Prostate gland (tissue), 2 donors: ENCODE measurements at regions not wholly inside any gene's neighbourhood (a gene's known extent, or its start where the extent isn't known, plus 50 kb on each side); places are given as distances from the start of the nearest gene placed in this dataset.
"Not testable (repeated sequence)": the region's sequence is repeated elsewhere in the genome, so short reads cannot be mapped to it uniquely, and the experiment has no call there.

Experiments used
- CTCF ChIP-seq, 4 experiments: fragments of 200-600 bp in 2 of 4; fragments of 450-650 bp in 2 of 4; sonication (generic) in 2 of 4; IDR thresholded peaks; 1 replicate in 3 of 4; 2 replicates in 1 of 4; pipeline ENCODE4 v1.5.1; 2016 to 2019; ENCODE audit warnings: antibody characterized with exemption in 4 of 4, mild to moderate bottlenecking in 2 of 4, moderate library complexity in 2 of 4
- POLR2A ChIP-seq: fragments of 450-650 bp; IDR thresholded peaks from one replicate; pipeline ENCODE4 v1.6.1; 2016; ENCODE audit warnings: antibody characterized with exemption, mild to moderate bottlenecking
- POLR2AphosphoS5 ChIP-seq: sonication (generic); formaldehyde crosslinking; IDR thresholded peaks from one replicate; pipeline ENCODE4 v1.6.1; 2017; ENCODE audit warnings: antibody characterized with exemption

GRCh38 chr21:32877888-32878287 lies 106.3 kb upstream of the PAXBP1 start:
- TF ChIP-seq POLR2AphosphoS5; CTCF (IDR thresholded peaks at IDR 0.05); POLR2A: not testable (repeated sequence)
